Natural killer cell (primary cell): ENCODE measurements at regions not wholly inside any gene's neighbourhood (a gene's known extent, or its start where the extent isn't known, plus 50 kb on each side); places are given as distances from the start of the nearest gene placed in this dataset.

Experiments
- ATAC-seq, 3 donors: fragments of 150-1000 bp in 2 of 3; fragments of 200-7000 bp in 1 of 3; cut with Tn5 transposase; 1 replicate in 1 of 3; 2 replicates in 2 of 3; pipeline ENCODE4 v1.10.0; 2021; ENCODE audit warnings: mild to moderate bottlenecking in 2 of 3, moderate library complexity in 2 of 3
- DNase-seq, 2 donors: peaks; one replicate each; pipeline versions ENCODE4 v3.0.0 to v3.0.0-alpha.2; 2013 to 2021; ENCODE audit warnings: mixed read lengths in 1 of 2
- H3K27ac ChIP-seq: one replicate; pipeline ENCODE4 v1.5.1; 2013; ENCODE audit warnings: mild to moderate bottlenecking, low read length
- H3K27me3 ChIP-seq: one replicate; pipeline ENCODE4 v1.6.1; 2013; ENCODE audit warnings: low read length; ENCODE audit not compliant: control insufficient read depth, insufficient read depth
- H3K36me3 ChIP-seq: one replicate; pipeline ENCODE4 v1.6.1; 2013; ENCODE audit warnings: low read length; ENCODE audit not compliant: control insufficient read depth, insufficient read depth
- H3K4me1 ChIP-seq: one replicate; pipeline ENCODE4 v1.6.1; 2013; ENCODE audit warnings: low read length; ENCODE audit not compliant: control insufficient read depth, insufficient read depth
- H3K4me3 ChIP-seq: one replicate; pipeline ENCODE4 v1.5.1; 2013; ENCODE audit warnings: low read length
- H3K9me3 ChIP-seq: one replicate; pipeline ENCODE4 v1.6.1; 2013; ENCODE audit warnings: low read length; ENCODE audit not compliant: control insufficient read depth, insufficient read depth
- H3K27ac Mint-ChIP-seq, 2 donors: one replicate each; pipeline ENCODE4 v1.8.0; 2022; ENCODE audit warnings: mild to moderate bottlenecking in 2 of 2, mixed read lengths in 2 of 2, moderate library complexity in 1 of 2
- H3K27me3 Mint-ChIP-seq, 2 donors: one replicate each; pipeline ENCODE4 v1.8.0; 2022; ENCODE audit warnings: low read depth in 2 of 2, mixed read lengths in 2 of 2
- H3K36me3 Mint-ChIP-seq: one replicate; pipeline ENCODE4 v1.8.0; 2022; ENCODE audit warnings: mixed read lengths
- H3K4me1 Mint-ChIP-seq, 2 donors: one replicate each; pipeline ENCODE4 v1.8.0; 2022; ENCODE audit warnings: mixed read lengths in 2 of 2
- H3K4me3 Mint-ChIP-seq: one replicate; pipeline ENCODE4 v1.8.0; 2022; ENCODE audit warnings: mild to moderate bottlenecking, moderate library complexity, mixed read lengths
- H3K9me3 Mint-ChIP-seq, 2 donors: one replicate each; pipeline ENCODE4 v1.8.0; 2022; ENCODE audit warnings: mixed read lengths in 2 of 2
- CTCF ChIP-seq: fragments of 200-600 bp; IDR thresholded peaks from one replicate; pipeline ENCODE4 v1.8.0; 2022; ENCODE audit warnings: antibody characterized with exemption
- WGBS: methylation state at CpG from one replicate; pipeline ENCODE4 v1.1.7; 2013; ENCODE audit warnings: missing lambda C conversion rate; ENCODE audit not compliant: insufficient coverage; 5-methylcytosine and 5-hydroxymethylcytosine counted together
- intact Hi-C: fragments of 100-400 bp; cut with micrococcal nuclease; formaldehyde crosslinking; loops from one replicate; pipeline ENCODE4 v1.14.2; 2022

- Mint-ChIP-seq H3K9me3 (peaks cover 0 to 5% of the 10 kb centered on the region in 2 donors), H3K27me3 (no peaks in the 10 kb centered on the region), H3K36me3 (no peaks in the 10 kb centered on the region), H3K27ac (no peak overlapping the region), H3K4me3 (no peak overlapping the region), H3K4me1 (no peaks in the 10 kb centered on the region)
- ATAC-seq (no peak), DNase-seq (no peak)
- no peaks in the 10 kb centered on the region for H3K36me3 ChIP-seq
- H3K4me1 ChIP-seq = no peaks in the 10 kb centered on the region
- WGBS = 53% methylated on average over 3 of the region's 3 CpGs
- no peaks in the 10 kb centered on the region for H3K27me3 ChIP-seq
- no peak overlapping the region for H3K4me3 ChIP-seq
- no peak overlapping the region for H3K27ac ChIP-seq
- no peak for TF ChIP-seq CTCF
- no peaks in the 10 kb centered on the region for H3K9me3 ChIP-seq
- intact Hi-C loops = no loop called here
Measured at GRCh38 chr6:54601600-54602300, 244.8 kb upstream of the FAM83B start.

- Histone ChIP-seq H3K36me3 (no peaks in the 10 kb centered on the region), H3K9me3 (no peaks in the 10 kb centered on the region), H3K27ac (no peak overlapping the region), H3K27me3 (no peaks in the 10 kb centered on the region), H3K4me1 (no peaks in the 10 kb centered on the region), H3K4me3 (no peak overlapping the region)
- intact Hi-C loops = no loop called here
- Mint-ChIP-seq H3K27me3 (no peaks in the 10 kb centered on the region), H3K36me3 (no peaks in the 10 kb centered on the region), H3K27ac (no peak overlapping the region), H3K4me3 (no peak overlapping the region), H3K9me3 (peaks cover 0 to 6% of the 10 kb centered on the region in 2 donors), H3K4me1 (no peaks in the 10 kb centered on the region)
- DNase-seq (no peak), ATAC-seq (no peak)
- no peak for TF ChIP-seq CTCF
- WGBS = 78% methylated on average over 3 of the region's 3 CpGs
Measured at GRCh38 chr6:54602591-54602990, 244.0 kb upstream of the FAM83B start.

- DNase-seq (no peak), ATAC-seq (no peak)
- no peaks in the 10 kb centered on the region for H3K4me1 Mint-ChIP-seq
- no peak overlapping the region for H3K27ac ChIP-seq
- H3K27ac Mint-ChIP-seq = no peak overlapping the region
- H3K4me3 ChIP-seq = no peak overlapping the region
- H3K4me3 Mint-ChIP-seq = no peak overlapping the region
- no peaks in the 10 kb centered on the region for H3K27me3 Mint-ChIP-seq
- intact Hi-C loops = no loop called here
- H3K9me3 ChIP-seq = peaks cover 3% of the 10 kb centered on the region
- peaks cover 7 to 15% of the 10 kb centered on the region in 2 donors for H3K9me3 Mint-ChIP-seq
- TF ChIP-seq CTCF = no peak
- no peaks in the 10 kb centered on the region for H3K36me3 Mint-ChIP-seq
- H3K4me1 ChIP-seq = no peaks in the 10 kb centered on the region
- no peaks in the 10 kb centered on the region for H3K27me3 ChIP-seq
- no peaks in the 10 kb centered on the region for H3K36me3 ChIP-seq
Measured at GRCh38 chr6:54609981-54610380, 236.6 kb upstream of the FAM83B start.

- intact Hi-C loops = no loop called here
- Histone ChIP-seq H3K4me1 (no peaks in the 10 kb centered on the region), H3K4me3 (no peak overlapping the region), H3K36me3 (no peaks in the 10 kb centered on the region), H3K27me3 (no peaks in the 10 kb centered on the region), H3K9me3 (peaks cover 3% of the 10 kb centered on the region), H3K27ac (no peak overlapping the region)
- Mint-ChIP-seq H3K4me1 (no peaks in the 10 kb centered on the region), H3K9me3 (peaks cover 2 to 8% of the 10 kb centered on the region in 2 donors), H3K27me3 (no peaks in the 10 kb centered on the region), H3K4me3 (no peak overlapping the region), H3K27ac (no peak overlapping the region), H3K36me3 (no peaks in the 10 kb centered on the region)
- WGBS = no CpG with 5 or more reads among the region's 1 CpG
- DNase-seq (no peak), ATAC-seq (no peak)
- TF ChIP-seq CTCF = no peak
Measured at GRCh38 chr6:54613596-54613995, 233.0 kb upstream of the FAM83B start.
